H1 (cell line): ENCODE measurements at regions not wholly inside any gene's neighbourhood (a gene's known extent, or its start where the extent isn't known, plus 50 kb on each side); places are given as distances from the start of the nearest gene placed in this dataset.

Experiments
- CTCF ChIA-PET: fragments of 300-600 bp; sonication (Branson Sonifier 250); formaldehyde crosslinking; loops from one replicate; lab custom pipeline; 2021; ENCODE audit not compliant: partially characterized antibody; lab: Charles Lee
- POLR2A ChIA-PET: fragments of 300-600 bp; sonication (Branson Sonifier 250); formaldehyde crosslinking; loops from one replicate; lab custom pipeline; 2021; ENCODE audit warnings: inconsistent platforms; ENCODE audit not compliant: partially characterized antibody; lab: Charles Lee
- DNase-seq, 2 experiments: peaks; one replicate each; pipeline versions ENCODE4 v3.0.0 to v3.0.0-alpha.2; 2010 to 2022; ENCODE audit warnings: low spot score in 2 of 2, low read depth in 1 of 2, mixed read lengths in 1 of 2
- FAIRE-seq: peaks from 2 replicates; lab custom pipeline; 2011; peaks lifted over from hg19 to GRCh38; lab: Jason Lieb, UNC
- H2AFZ ChIP-seq: 2 replicates; pipeline ENCODE4 v1.8.1; 2012; ENCODE audit warnings: low read length, inconsistent platforms
- H2AK5ac ChIP-seq: 2 replicates; pipeline ENCODE4 v1.6.1; 2013; ENCODE audit warnings: low read depth, low read length
- H2BK120ac ChIP-seq: replicated peaks from 2 replicates; pipeline ENCODE3; 2013; ENCODE audit warnings: low read depth, low read length, inconsistent platforms
- H2BK12ac ChIP-seq: 2 replicates; pipeline ENCODE4 v1.6.1; 2013; ENCODE audit warnings: low read depth, low read length
- H2BK15ac ChIP-seq: 2 replicates; pipeline ENCODE4 v1.6.1; 2013; ENCODE audit warnings: low read length
- H2BK20ac ChIP-seq: 2 replicates; pipeline ENCODE4 v1.6.1; 2013; ENCODE audit warnings: low read length
- H2BK5ac ChIP-seq: 2 replicates; pipeline ENCODE4 v1.6.1; 2013; ENCODE audit warnings: low read depth, low read length
- H3K14ac ChIP-seq: 2 replicates; pipeline ENCODE4 v1.6.1; 2013; ENCODE audit warnings: inconsistent platforms; ENCODE audit not compliant: insufficient read length
- H3K18ac ChIP-seq: 2 replicates; pipeline ENCODE4 v1.6.1; 2013; ENCODE audit warnings: low read length; ENCODE audit errors: extremely low read depth
- H3K23ac ChIP-seq: 2 replicates; pipeline ENCODE4 v1.6.1; 2013; ENCODE audit warnings: inconsistent platforms; ENCODE audit not compliant: insufficient read length
- H3K23me2 ChIP-seq: 2 replicates; pipeline ENCODE4 v1.6.1; 2013; ENCODE audit warnings: low read depth, low read length
- H3K27ac ChIP-seq: 2 replicates; pipeline ENCODE4 v1.6.1; 2011; ENCODE audit warnings: low read depth, low read length, inconsistent platforms
- H3K27me3 ChIP-seq, 4 experiments: replicated peaks in 1 of 4; 1 replicate in 1 of 4; 2 replicates in 3 of 4; pipeline versions ENCODE4 v1.6.1 to v1.8.1; 2011 to 2013; ENCODE audit warnings: low read length in 3 of 4, mild to moderate bottlenecking in 3 of 4, inconsistent platforms in 2 of 4, mixed read lengths in 2 of 4, moderate library complexity in 1 of 4; ENCODE audit not compliant: control insufficient read depth in 3 of 4, insufficient read depth in 3 of 4; ENCODE audit errors: extremely low read depth in 1 of 4
- H3K36me3 ChIP-seq, 4 experiments: 2 replicates each; pipeline versions ENCODE4 v1.6.1 to v1.8.1; 2011 to 2013; ENCODE audit warnings: mild to moderate bottlenecking in 4 of 4, low read length in 3 of 4, moderate library complexity in 2 of 4, control low read depth in 1 of 4, inconsistent platforms in 1 of 4; ENCODE audit not compliant: insufficient read depth in 4 of 4, control insufficient read depth in 2 of 4
- H3K4ac ChIP-seq: replicated peaks from 2 replicates; pipeline ENCODE3; 2013; ENCODE audit warnings: low read length, low read depth, mixed read lengths, inconsistent platforms; ENCODE audit not compliant: insufficient read length
- H3K4me1 ChIP-seq, 4 experiments: replicated peaks in 1 of 4; 1 replicate in 1 of 4; 2 replicates in 3 of 4; pipeline versions ENCODE4 v1.6.1 to v1.8.1; 2011 to 2013; ENCODE audit warnings: low read length in 3 of 4, inconsistent platforms in 2 of 4, mixed read lengths in 1 of 4; ENCODE audit not compliant: insufficient read depth in 4 of 4, control insufficient read depth in 3 of 4
- H3K4me2 ChIP-seq, 2 experiments: 2 replicates each; pipeline versions ENCODE4 v1.6.1 to v1.8.1; 2011 to 2013; ENCODE audit warnings: low read depth in 2 of 2, low read length in 2 of 2, control low read depth in 1 of 2, inconsistent platforms in 1 of 2, mild to moderate bottlenecking in 1 of 2; ENCODE audit not compliant: insufficient read depth in 1 of 2
- H3K4me3 ChIP-seq, 4 experiments: fragments of 200-600, 300-600 bp in 1 of 4; sonication (generic), shearing (Covaris generic), sonication (Bioruptor Twin) in 1 of 4; 2 replicates each; pipeline versions ENCODE4 v1.5.1 to v1.8.1; 2011 to 2016; ENCODE audit warnings: low read length in 4 of 4, low read depth in 3 of 4, control low read depth in 2 of 4, inconsistent platforms in 2 of 4, mild to moderate bottlenecking in 2 of 4, mixed read lengths in 1 of 4, moderate library complexity in 1 of 4; ENCODE audit not compliant: insufficient read depth in 2 of 4; ENCODE audit errors: extremely low read depth in 1 of 4
- H3K56ac ChIP-seq: replicated peaks from 2 replicates; pipeline ENCODE3; 2013; ENCODE audit warnings: low read depth, mild to moderate bottlenecking, mixed read lengths, low read length, inconsistent platforms; ENCODE audit not compliant: insufficient read length
- H3K79me1 ChIP-seq: 2 replicates; pipeline ENCODE4 v1.6.1; 2013; ENCODE audit warnings: low read depth, low read length, control low read depth
- H3K79me2 ChIP-seq, 2 experiments: 2 replicates each; pipeline versions ENCODE4 v1.6.1 to v1.8.1; 2012 to 2013; ENCODE audit warnings: low read length in 2 of 2, mild to moderate bottlenecking in 2 of 2, inconsistent platforms in 1 of 2; ENCODE audit not compliant: insufficient read depth in 2 of 2, control insufficient read depth in 1 of 2
- H3K9ac ChIP-seq, 4 experiments: replicated peaks in 1 of 4; 1 replicate in 1 of 4; 2 replicates in 3 of 4; pipeline versions ENCODE4 v1.6.1 to v1.8.1; 2011 to 2013; ENCODE audit warnings: low read depth in 3 of 4, low read length in 3 of 4, control low read depth in 2 of 4, mild to moderate bottlenecking in 2 of 4, moderate library complexity in 2 of 4, inconsistent platforms in 1 of 4; ENCODE audit errors: extremely low read depth in 1 of 4
- H3K9me3 ChIP-seq, 2 experiments: 2 replicates each; pipeline versions ENCODE4 v1.6.1 to v1.8.1; 2012 to 2013; ENCODE audit warnings: mild to moderate bottlenecking in 2 of 2, moderate library complexity in 2 of 2, control low read depth in 1 of 2, inconsistent platforms in 1 of 2, low read depth in 1 of 2, low read length in 1 of 2, mixed read lengths in 1 of 2; ENCODE audit not compliant: insufficient read depth in 2 of 2
- H4K20me1 ChIP-seq, 2 experiments: replicated peaks in 1 of 2; 2 replicates each; pipeline versions ENCODE3 to v1.8.1; 2011 to 2013; ENCODE audit warnings: inconsistent platforms in 2 of 2, low read length in 2 of 2, mild to moderate bottlenecking in 1 of 2; ENCODE audit not compliant: insufficient read depth in 2 of 2, control insufficient read depth in 1 of 2
- H4K5ac ChIP-seq: 2 replicates; pipeline ENCODE4 v1.6.1; 2013; ENCODE audit warnings: low read length, low read depth, mixed read lengths, inconsistent platforms; ENCODE audit not compliant: insufficient read length
- H4K8ac ChIP-seq: 2 replicates; pipeline ENCODE4 v1.8.0; 2013; ENCODE audit warnings: mild to moderate bottlenecking, moderate library complexity, low read length, inconsistent platforms; ENCODE audit not compliant: insufficient read depth; ENCODE audit errors: extremely low read depth
- H4K91ac ChIP-seq: replicated peaks from 2 replicates; pipeline ENCODE3; 2013; ENCODE audit warnings: low read length, mixed read lengths, inconsistent platforms; ENCODE audit not compliant: insufficient read length
- BACH1 ChIP-seq: IDR thresholded peaks from 2 replicates; pipeline ENCODE4 v1.6.1; 2012; ENCODE audit warnings: low read length, improper control_type of control experiment
- JUN ChIP-seq: IDR thresholded peaks from 2 replicates; pipeline ENCODE4 v1.6.1; 2011; ENCODE audit warnings: low read depth, mild to moderate bottlenecking, improper control_type of control experiment, low read length
- POLR2AphosphoS5 ChIP-seq: IDR thresholded peaks from 2 replicates; pipeline ENCODE4 v1.6.1; 2011; ENCODE audit warnings: low read depth, low read length
- POU5F1 ChIP-seq: IDR thresholded peaks from 2 replicates; pipeline ENCODE4 v1.6.1; 2011; ENCODE audit warnings: low read depth, mild to moderate bottlenecking, low read length, moderate library complexity
- RNF2 ChIP-seq: fragments of 200-900, 300-1000 bp; sonication (generic); IDR thresholded peaks from 2 replicates; pipeline ENCODE4 v1.7.1; 2016; ENCODE audit warnings: borderline replicate concordance, low read depth, mild to moderate bottlenecking, antibody characterized with exemption, low read length; ENCODE audit not compliant: poor library complexity, severe bottlenecking; ENCODE audit errors: missing control alignments
- TAF7 ChIP-seq: optimal IDR thresholded peaks from 2 replicates; pipeline ENCODE3; 2011; ENCODE audit warnings: low read depth, mild to moderate bottlenecking, inconsistent platforms, low read length, moderate library complexity, borderline replicate concordance

GRCh38 chr6:128597956-128598355, 77.6 kb upstream of the PTPRK start:
- Histone ChIP-seq H3K9ac (no peak overlapping the region), H3K27ac (no peak overlapping the region), H4K5ac (no peak overlapping the region), H3K56ac (no peak overlapping the region), H3K4me3 (no peak overlapping the region), H4K91ac (no peak overlapping the region), H3K14ac (no peak overlapping the region), H2BK5ac (no peak overlapping the region), H2BK20ac (no peak overlapping the region), H2BK12ac (no peak overlapping the region), H3K9me3 (no peaks in the 10 kb centered on the region), H2AFZ (no peak overlapping the region), H3K79me1 (no peaks in the 10 kb centered on the region), H2AK5ac (no peak overlapping the region), H4K8ac (no peak overlapping the region), H4K20me1 (no peaks in the 10 kb centered on the region), H3K4me1 (no peaks in the 10 kb centered on the region), H2BK120ac (no peak overlapping the region), H3K18ac (no peak overlapping the region), H2BK15ac (no peak overlapping the region), H3K23ac (no peak overlapping the region), H3K27me3 (no peaks in the 10 kb centered on the region), H3K23me2 (no peaks in the 10 kb centered on the region), H3K4ac (no peak overlapping the region), H3K4me2 (no peak overlapping the region), H3K79me2 (no peaks in the 10 kb centered on the region), H3K36me3 (no peaks in the 10 kb centered on the region)
- TF ChIP-seq BACH1 (no peak), JUN (no peak), RNF2 (no peak), TAF7 (no peak), POU5F1 (no peak), POLR2AphosphoS5 (no peak)
- DNase-seq (no peak), FAIRE-seq (no peak)
- POLR2A ChIA-PET = no interaction called here
- CTCF ChIA-PET = interaction anchor here (0.6 kb wide), 1 partner anchor 387 kb away, joined by 3 read pairs; no protein-coding TSS in a partner anchor
